ENCODE measurements at regions not wholly inside any gene's neighbourhood (a gene's known extent, or its start where the extent isn't known, plus 50 kb on each side); places are given as distances from the start of the nearest gene placed in this dataset.

DNA sequence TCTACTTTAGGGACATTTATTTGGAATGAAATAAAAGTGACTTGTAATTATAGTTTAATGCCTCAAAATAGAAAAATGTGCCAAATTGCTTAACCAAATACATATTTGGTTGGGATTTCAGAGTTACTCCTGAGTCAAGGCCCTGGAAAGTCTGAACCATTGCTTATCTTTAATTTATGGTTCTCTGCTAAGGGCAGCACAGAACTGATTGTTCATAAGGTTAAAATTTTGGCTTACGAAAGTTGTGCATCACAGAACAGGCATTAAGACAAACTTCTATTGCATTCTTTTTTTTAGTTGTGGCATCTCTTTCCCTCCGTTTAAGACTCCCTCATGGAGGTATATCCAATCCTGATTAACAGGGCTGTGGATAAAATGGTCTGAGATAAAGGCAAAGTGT lies 92.2 kb upstream of the TENT5A start:
- no peak overlapping the region for H3K4me3 ChIP-seq (ENCODE audit: low read depth, low read length)
- CTCF ChIA-PET, result no interaction called here
- H3K4me1 ChIP-seq (ENCODE audit: control insufficient read depth, insufficient read depth, low read length), result no peaks in the 10 kb centered on the region
- H3K27ac ChIP-seq (ENCODE audit: extremely low read depth, low read depth, low read length), result no peak overlapping the region
- POLR2A ChIA-PET, result no interaction called here
- no peaks in the 10 kb centered on the region for H3K36me3 ChIP-seq (ENCODE audit: control insufficient read depth in 2 of 2, insufficient read depth in 1 of 2, low read length in 2 of 2)
- H3K9me3 ChIP-seq (ENCODE audit: control insufficient read depth, insufficient read depth, low read depth, low read length), result no peaks in the 10 kb centered on the region
- TF ChIP-seq ZNF366 (tag by site-specific recombination; conservative IDR thresholded peaks at IDR 0.05), result no peak
- TF ChIP-seq, protein P1, sequence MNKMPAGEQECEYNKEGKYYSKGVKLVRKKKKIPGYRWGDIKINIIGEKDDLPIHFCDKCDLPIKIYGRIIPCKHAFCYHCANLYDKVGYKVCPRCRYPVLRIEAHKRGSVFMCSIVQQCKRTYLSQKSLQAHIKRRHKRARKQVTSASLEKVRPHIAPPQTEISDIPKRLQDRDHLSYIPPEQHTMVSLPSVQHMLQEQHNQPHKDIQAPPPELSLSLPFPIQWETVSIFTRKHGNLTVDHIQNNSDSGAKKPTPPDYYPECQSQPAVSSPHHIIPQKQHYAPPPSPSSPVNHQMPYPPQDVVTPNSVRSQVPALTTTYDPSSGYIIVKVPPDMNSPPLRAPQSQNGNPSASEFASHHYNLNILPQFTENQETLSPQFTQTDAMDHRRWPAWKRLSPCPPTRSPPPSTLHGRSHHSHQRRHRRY (tag by site-specific recombination; IDR thresholded peaks at IDR 0.05), result no peak
- TF ChIP-seq, protein P2, sequence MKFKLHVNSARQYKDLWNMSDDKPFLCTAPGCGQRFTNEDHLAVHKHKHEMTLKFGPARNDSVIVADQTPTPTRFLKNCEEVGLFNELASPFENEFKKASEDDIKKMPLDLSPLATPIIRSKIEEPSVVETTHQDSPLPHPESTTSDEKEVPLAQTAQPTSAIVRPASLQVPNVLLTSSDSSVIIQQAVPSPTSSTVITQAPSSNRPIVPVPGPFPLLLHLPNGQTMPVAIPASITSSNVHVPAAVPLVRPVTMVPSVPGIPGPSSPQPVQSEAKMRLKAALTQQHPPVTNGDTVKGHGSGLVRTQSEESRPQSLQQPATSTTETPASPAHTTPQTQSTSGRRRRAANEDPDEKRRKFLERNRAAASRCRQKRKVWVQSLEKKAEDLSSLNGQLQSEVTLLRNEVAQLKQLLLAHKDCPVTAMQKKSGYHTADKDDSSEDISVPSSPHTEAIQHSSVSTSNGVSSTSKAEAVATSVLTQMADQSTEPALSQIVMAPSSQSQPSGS (tag by site-specific recombination; IDR thresholded peaks at IDR 0.05; ENCODE audit: low read depth), result no peak
- TF ChIP-seq, protein P3, sequence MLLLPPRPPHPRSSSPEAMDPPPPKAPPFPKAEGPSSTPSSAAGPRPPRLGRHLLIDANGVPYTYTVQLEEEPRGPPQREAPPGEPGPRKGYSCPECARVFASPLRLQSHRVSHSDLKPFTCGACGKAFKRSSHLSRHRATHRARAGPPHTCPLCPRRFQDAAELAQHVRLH (tag by site-specific recombination; IDR thresholded peaks at IDR 0.05), result no peak
- TF ChIP-seq, protein P4, sequence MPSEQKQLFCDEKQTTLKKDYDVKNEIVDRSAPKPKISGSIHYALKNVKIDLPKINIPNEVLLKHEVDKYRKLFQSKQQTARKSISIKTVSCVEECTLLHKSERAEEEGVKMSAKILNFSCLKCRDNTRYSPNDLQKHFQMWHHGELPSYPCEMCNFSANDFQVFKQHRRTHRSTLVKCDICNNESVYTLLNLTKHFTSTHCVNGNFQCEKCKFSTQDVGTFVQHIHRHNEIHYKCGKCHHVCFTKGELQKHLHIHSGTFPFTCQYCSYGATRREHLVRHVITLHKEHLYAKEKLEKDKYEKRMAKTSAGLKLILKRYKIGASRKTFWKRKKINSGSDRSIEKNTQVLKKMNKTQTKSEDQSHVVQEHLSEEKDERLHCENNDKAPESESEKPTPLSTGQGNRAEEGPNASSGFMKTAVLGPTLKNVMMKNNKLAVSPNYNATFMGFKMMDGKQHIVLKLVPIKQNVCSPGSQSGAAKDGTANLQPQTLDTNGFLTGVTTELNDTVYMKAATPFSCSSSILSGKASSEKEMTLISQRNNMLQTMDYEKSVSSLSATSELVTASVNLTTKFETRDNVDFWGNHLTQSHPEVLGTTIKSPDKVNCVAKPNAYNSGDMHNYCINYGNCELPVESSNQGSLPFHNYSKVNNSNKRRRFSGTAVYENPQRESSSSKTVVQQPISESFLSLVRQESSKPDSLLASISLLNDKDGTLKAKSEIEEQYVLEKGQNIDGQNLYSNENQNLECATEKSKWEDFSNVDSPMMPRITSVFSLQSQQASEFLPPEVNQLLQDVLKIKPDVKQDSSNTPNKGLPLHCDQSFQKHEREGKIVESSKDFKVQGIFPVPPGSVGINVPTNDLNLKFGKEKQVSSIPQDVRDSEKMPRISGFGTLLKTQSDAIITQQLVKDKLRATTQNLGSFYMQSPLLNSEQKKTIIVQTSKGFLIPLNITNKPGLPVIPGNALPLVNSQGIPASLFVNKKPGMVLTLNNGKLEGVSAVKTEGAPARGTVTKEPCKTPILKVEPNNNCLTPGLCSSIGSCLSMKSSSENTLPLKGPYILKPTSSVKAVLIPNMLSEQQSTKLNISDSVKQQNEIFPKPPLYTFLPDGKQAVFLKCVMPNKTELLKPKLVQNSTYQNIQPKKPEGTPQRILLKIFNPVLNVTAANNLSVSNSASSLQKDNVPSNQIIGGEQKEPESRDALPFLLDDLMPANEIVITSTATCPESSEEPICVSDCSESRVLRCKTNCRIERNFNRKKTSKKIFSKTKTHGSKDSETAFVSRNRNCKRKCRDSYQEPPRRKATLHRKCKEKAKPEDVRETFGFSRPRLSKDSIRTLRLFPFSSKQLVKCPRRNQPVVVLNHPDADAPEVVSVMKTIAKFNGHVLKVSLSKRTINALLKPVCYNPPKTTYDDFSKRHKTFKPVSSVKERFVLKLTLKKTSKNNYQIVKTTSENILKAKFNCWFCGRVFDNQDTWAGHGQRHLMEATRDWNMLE (tag by site-specific recombination; conservative IDR thresholded peaks at IDR 0.05; ENCODE audit: low read depth), result no peak
- TF ChIP-seq ZNF48 (tag by site-specific recombination; IDR thresholded peaks at IDR 0.05), result no peak
- no peak for TF ChIP-seq ZNF510 (tag by site-specific recombination; IDR thresholded peaks at IDR 0.05; ENCODE audit: insufficient replicate concordance)
- TF ChIP-seq ZBTB44 (tag by site-specific recombination; IDR thresholded peaks at IDR 0.05), result no peak
- no peak for TF ChIP-seq ZFP41 (tag by site-specific recombination; IDR thresholded peaks at IDR 0.05; ENCODE audit: borderline replicate concordance)
- no peak for TF ChIP-seq ZNF341 (tag by site-specific recombination; IDR thresholded peaks at IDR 0.05; ENCODE audit: low read depth)
- no peak for TF ChIP-seq ZNF768 (tag by site-specific recombination; IDR thresholded peaks at IDR 0.05)
- TF ChIP-seq ZBTB6 (tag by site-specific recombination; IDR thresholded peaks at IDR 0.05), result no peak
- TF ChIP-seq ZNF221 (tag by site-specific recombination; IDR thresholded peaks at IDR 0.05; ENCODE audit: borderline replicate concordance), result no peak
- TF ChIP-seq BCL11B (tag by site-specific recombination; IDR thresholded peaks at IDR 0.05; ENCODE audit: low read depth), result no peak
- TF ChIP-seq, protein P5, sequence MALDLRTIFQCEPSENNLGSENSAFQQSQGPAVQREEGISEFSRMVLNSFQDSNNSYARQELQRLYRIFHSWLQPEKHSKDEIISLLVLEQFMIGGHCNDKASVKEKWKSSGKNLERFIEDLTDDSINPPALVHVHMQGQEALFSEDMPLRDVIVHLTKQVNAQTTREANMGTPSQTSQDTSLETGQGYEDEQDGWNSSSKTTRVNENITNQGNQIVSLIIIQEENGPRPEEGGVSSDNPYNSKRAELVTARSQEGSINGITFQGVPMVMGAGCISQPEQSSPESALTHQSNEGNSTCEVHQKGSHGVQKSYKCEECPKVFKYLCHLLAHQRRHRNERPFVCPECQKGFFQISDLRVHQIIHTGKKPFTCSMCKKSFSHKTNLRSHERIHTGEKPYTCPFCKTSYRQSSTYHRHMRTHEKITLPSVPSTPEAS (tag by site-specific recombination; IDR thresholded peaks at IDR 0.05), result no peak
- TF ChIP-seq ZNF521 (tag by site-specific recombination; IDR thresholded peaks at IDR 0.05), result no peak
- no peak for TF ChIP-seq ZNF677 (tag by site-specific recombination; IDR thresholded peaks at IDR 0.05)

Data from HEK293 (cell line).